Panc1 (cell line): ENCODE measurements at regions not wholly inside any gene's neighbourhood (a gene's known extent, or its start where the extent isn't known, plus 50 kb on each side); places are given as distances from the start of the nearest gene placed in this dataset.
"Not testable (repeated sequence)": the region's sequence is repeated elsewhere in the genome, so short reads cannot be mapped to it uniquely, and the experiment has no call there.

ENCODE experiments used
- ATAC-seq: fragments of 200-7000 bp; cut with Tn5 transposase; 2 replicates; pipeline ENCODE4 v1.9.1; 2020; ENCODE audit warnings: mild to moderate bottlenecking, moderate library complexity
- BruUV-seq: library from RNA; stranded (reverse); fragments of 400-500 nt; replicated peaks from 2 replicates; lab custom pipeline; 2021; lab: Mats Ljungman, UMichigan
- CTCF ChIA-PET: fragments of 300-600 bp; sonication (Branson Sonifier 250); formaldehyde crosslinking; loops from one replicate; lab custom pipeline; 2022; ENCODE audit warnings: antibody characterized with exemption; lab: Charles Lee
- POLR2A ChIA-PET: fragments of 300-600 bp; sonication (Branson Sonifier 250); formaldehyde crosslinking; loops from one replicate; lab custom pipeline; 2022; ENCODE audit warnings: antibody characterized with exemption; lab: Charles Lee
- DNase-seq: peaks from one replicate; pipeline ENCODE4 v3.0.0-alpha.2; 2010; ENCODE audit warnings: low read depth, low spot score
- H3K27ac ChIP-seq: 2 replicates; pipeline ENCODE4 v1.5.1; 2011; ENCODE audit warnings: mild to moderate bottlenecking, low read length, inconsistent platforms
- H3K27me3 ChIP-seq: fragments of 200-500 bp; sonication (Bioruptor generic); 2 replicates; pipeline ENCODE4 v1.6.0; 2014; ENCODE audit warnings: low read length, inconsistent platforms; ENCODE audit not compliant: control insufficient read depth, insufficient read depth
- H3K36me3 ChIP-seq: fragments of 200-500 bp; sonication (Bioruptor generic); 2 replicates; pipeline ENCODE4 v1.5.1; 2014; ENCODE audit warnings: inconsistent platforms, mild to moderate bottlenecking, low read length, moderate library complexity; ENCODE audit not compliant: control insufficient read depth, insufficient read depth
- H3K4me1 ChIP-seq: 2 replicates; pipeline ENCODE4 v1.5.1; 2011; ENCODE audit warnings: inconsistent platforms, mild to moderate bottlenecking, low read length, moderate library complexity; ENCODE audit not compliant: control insufficient read depth, insufficient read depth
- H3K4me3 ChIP-seq, 2 experiments: 2 replicates each; pipeline ENCODE4 v1.5.1; 2011 to 2012; ENCODE audit warnings: low read depth in 2 of 2, low read length in 2 of 2, mild to moderate bottlenecking in 2 of 2, inconsistent platforms in 1 of 2, moderate library complexity in 1 of 2
- H3K9me3 ChIP-seq: fragments of 200-500 bp; sonication (Bioruptor generic); 2 replicates; pipeline ENCODE4 v1.5.1; 2014; ENCODE audit warnings: low read depth, mild to moderate bottlenecking, inconsistent platforms, low read length, moderate library complexity; ENCODE audit not compliant: control insufficient read depth, insufficient read depth
- CTCF ChIP-seq: fragments of 450-650 bp; IDR thresholded peaks from 2 replicates; pipeline ENCODE4 v1.5.1; 2017; ENCODE audit warnings: mild to moderate bottlenecking
- POLR2AphosphoS5 ChIP-seq: IDR thresholded peaks from 2 replicates; pipeline ENCODE4 v1.6.1; 2012; ENCODE audit warnings: mild to moderate bottlenecking, low read depth, low read length, moderate library complexity
- REST ChIP-seq, 2 experiments: IDR thresholded peaks; 2 replicates each; pipeline ENCODE4 v1.6.1; 2011 to 2012; ENCODE audit warnings: low read depth in 2 of 2, control low read depth in 1 of 2, low read length in 1 of 2, mild to moderate bottlenecking in 1 of 2, moderate library complexity in 1 of 2; ENCODE audit not compliant: insufficient read depth in 1 of 2
- SIN3A ChIP-seq: IDR thresholded peaks from 2 replicates; pipeline ENCODE4 v1.6.1; 2012; ENCODE audit warnings: low read depth, mild to moderate bottlenecking, low read length, moderate library complexity, borderline replicate concordance; ENCODE audit not compliant: insufficient read depth
- TCF7L2 ChIP-seq: IDR thresholded peaks from 2 replicates; pipeline ENCODE4 v1.6.1; 2011; ENCODE audit warnings: mild to moderate bottlenecking, low read depth, low read length, inconsistent platforms
- in situ Hi-C: cut with HindIII; loops from 2 replicates; pipeline ENCODE4 v1.10.0; 2016; ENCODE audit warnings: low sequenced_read_pairs, low pct_unique_long_range_greater_than_20kb
- intact Hi-C: fragments of 100-400 bp; cut with micrococcal nuclease; formaldehyde crosslinking; loops from one replicate; pipeline ENCODE4 v1.10.0; 2022; ENCODE audit not compliant: unreplicated experiment

GRCh38 chr3:194189243-194189791 is 53.4 kb downstream of the HES1 start:
- Histone ChIP-seq H3K27me3 (no peaks in the 10 kb centered on the region), H3K4me1 (peaks cover 2% of the 10 kb centered on the region; the same call in 1 of the 2 replicates), H3K4me3 (no peak overlapping the region), H3K27ac (no peak overlapping the region), H3K9me3 (no peaks in the 10 kb centered on the region), H3K36me3 (no peaks in the 10 kb centered on the region)
- POLR2A ChIA-PET: no interaction called here
- ATAC-seq (no peak), DNase-seq (no peak)
- in situ Hi-C loops: no loop called here
- intact Hi-C loops: no loop called here
- TF ChIP-seq TCF7L2 (no peak), SIN3A (no peak), REST (IDR thresholded peaks at IDR 0.05; ENCODE audit: insufficient read depth in 1 of 2, low read depth in 2 of 2, low read length in 1 of 2) (no peak), POLR2AphosphoS5 (no peak), CTCF (no peak)
- CTCF ChIA-PET: no interaction called here
- no TSS peak for BruUV-seq

GRCh38 chr3:194191850-194192249 is 55.9 kb downstream of the HES1 start:
- intact Hi-C loops: not testable (repeated sequence)

GRCh38 chr3:194194051-194194756 is 58.3 kb downstream of the HES1 start:
- Histone ChIP-seq H3K4me3 (no peak overlapping the region), H3K36me3 (no peaks in the 10 kb centered on the region), H3K27me3 (no peaks in the 10 kb centered on the region), H3K27ac (no peak overlapping the region), H3K9me3 (no peaks in the 10 kb centered on the region), H3K4me1 (no peaks in the 10 kb centered on the region)
- peak; percentile 49; the same call in 1 of the 2 replicates for ATAC-seq
- BruUV-seq: no TSS peak
- TF ChIP-seq POLR2AphosphoS5 (no peak), REST (IDR thresholded peaks at IDR 0.05; ENCODE audit: insufficient read depth in 1 of 2, low read depth in 2 of 2, low read length in 1 of 2) (no peak), TCF7L2 (no peak), CTCF (no peak), SIN3A (no peak)
- intact Hi-C loops (no loop called here), in situ Hi-C loops (no loop called here)
- no peak for DNase-seq
- ChIA-PET POLR2A (no interaction called here), CTCF (no interaction called here)

More at GRCh38 chr3:194191850-194192249, 55.9 kb downstream of the HES1 start:
- CTCF ChIA-PET, H3K4me1 ChIP-seq, H3K4me3 ChIP-seq, in situ Hi-C loops, H3K27ac ChIP-seq, DNase-seq, H3K27me3 ChIP-seq, ATAC-seq, H3K36me3 ChIP-seq, H3K9me3 ChIP-seq, BruUV-seq, POLR2A ChIA-PET: not testable (repeated sequence)
